ENCODE measurements at regions not wholly inside any gene's neighbourhood (a gene's known extent, or its start where the extent isn't known, plus 50 kb on each side); places are given as distances from the start of the nearest gene placed in this dataset.

GRCh38 chr12:84550518-84550917, 362.1 kb downstream of the SLC6A15 start:
- TF ChIP-seq CTCF (IDR thresholded peaks at IDR 0.05) (no peak), POLR2A (IDR thresholded peaks at IDR 0.05) (no peak)
